H1 (cell line): ENCODE measurements at regions not wholly inside any gene's neighbourhood (a gene's known extent, or its start where the extent isn't known, plus 50 kb on each side); places are given as distances from the start of the nearest gene placed in this dataset.

Experiments used
- CTCF ChIA-PET: fragments of 300-600 bp; sonication (Branson Sonifier 250); formaldehyde crosslinking; loops from one replicate; lab custom pipeline; 2021; ENCODE audit not compliant: partially characterized antibody; lab: Charles Lee
- POLR2A ChIA-PET: fragments of 300-600 bp; sonication (Branson Sonifier 250); formaldehyde crosslinking; loops from one replicate; lab custom pipeline; 2021; ENCODE audit warnings: inconsistent platforms; ENCODE audit not compliant: partially characterized antibody; lab: Charles Lee
- DNase-seq, 2 experiments: peaks; one replicate each; pipeline versions ENCODE4 v3.0.0 to v3.0.0-alpha.2; 2010 to 2022; ENCODE audit warnings: low spot score in 2 of 2, low read depth in 1 of 2, mixed read lengths in 1 of 2
- FAIRE-seq: peaks from 2 replicates; lab custom pipeline; 2011; peaks lifted over from hg19 to GRCh38; lab: Jason Lieb, UNC
- H2AFZ ChIP-seq: 2 replicates; pipeline ENCODE4 v1.8.1; 2012; ENCODE audit warnings: low read length, inconsistent platforms
- H2AK5ac ChIP-seq: 2 replicates; pipeline ENCODE4 v1.6.1; 2013; ENCODE audit warnings: low read depth, low read length
- H2BK120ac ChIP-seq: replicated peaks from 2 replicates; pipeline ENCODE3; 2013; ENCODE audit warnings: low read depth, low read length, inconsistent platforms
- H2BK12ac ChIP-seq: 2 replicates; pipeline ENCODE4 v1.6.1; 2013; ENCODE audit warnings: low read depth, low read length
- H2BK15ac ChIP-seq: 2 replicates; pipeline ENCODE4 v1.6.1; 2013; ENCODE audit warnings: low read length
- H2BK20ac ChIP-seq: 2 replicates; pipeline ENCODE4 v1.6.1; 2013; ENCODE audit warnings: low read length
- H2BK5ac ChIP-seq: 2 replicates; pipeline ENCODE4 v1.6.1; 2013; ENCODE audit warnings: low read depth, low read length
- H3K14ac ChIP-seq: 2 replicates; pipeline ENCODE4 v1.6.1; 2013; ENCODE audit warnings: inconsistent platforms; ENCODE audit not compliant: insufficient read length
- H3K18ac ChIP-seq: 2 replicates; pipeline ENCODE4 v1.6.1; 2013; ENCODE audit warnings: low read length; ENCODE audit errors: extremely low read depth
- H3K23ac ChIP-seq: 2 replicates; pipeline ENCODE4 v1.6.1; 2013; ENCODE audit warnings: inconsistent platforms; ENCODE audit not compliant: insufficient read length
- H3K23me2 ChIP-seq: 2 replicates; pipeline ENCODE4 v1.6.1; 2013; ENCODE audit warnings: low read depth, low read length
- H3K27ac ChIP-seq: 2 replicates; pipeline ENCODE4 v1.6.1; 2011; ENCODE audit warnings: low read depth, low read length, inconsistent platforms
- H3K27me3 ChIP-seq, 4 experiments: replicated peaks in 1 of 4; 1 replicate in 1 of 4; 2 replicates in 3 of 4; pipeline versions ENCODE4 v1.6.1 to v1.8.1; 2011 to 2013; ENCODE audit warnings: low read length in 3 of 4, mild to moderate bottlenecking in 3 of 4, inconsistent platforms in 2 of 4, mixed read lengths in 2 of 4, moderate library complexity in 1 of 4; ENCODE audit not compliant: control insufficient read depth in 3 of 4, insufficient read depth in 3 of 4; ENCODE audit errors: extremely low read depth in 1 of 4
- H3K36me3 ChIP-seq, 4 experiments: 2 replicates each; pipeline versions ENCODE4 v1.6.1 to v1.8.1; 2011 to 2013; ENCODE audit warnings: mild to moderate bottlenecking in 4 of 4, low read length in 3 of 4, moderate library complexity in 2 of 4, control low read depth in 1 of 4, inconsistent platforms in 1 of 4; ENCODE audit not compliant: insufficient read depth in 4 of 4, control insufficient read depth in 2 of 4
- H3K4ac ChIP-seq: replicated peaks from 2 replicates; pipeline ENCODE3; 2013; ENCODE audit warnings: low read length, low read depth, mixed read lengths, inconsistent platforms; ENCODE audit not compliant: insufficient read length
- H3K4me1 ChIP-seq, 4 experiments: replicated peaks in 1 of 4; 1 replicate in 1 of 4; 2 replicates in 3 of 4; pipeline versions ENCODE4 v1.6.1 to v1.8.1; 2011 to 2013; ENCODE audit warnings: low read length in 3 of 4, inconsistent platforms in 2 of 4, mixed read lengths in 1 of 4; ENCODE audit not compliant: insufficient read depth in 4 of 4, control insufficient read depth in 3 of 4
- H3K4me2 ChIP-seq, 2 experiments: 2 replicates each; pipeline versions ENCODE4 v1.6.1 to v1.8.1; 2011 to 2013; ENCODE audit warnings: low read depth in 2 of 2, low read length in 2 of 2, control low read depth in 1 of 2, inconsistent platforms in 1 of 2, mild to moderate bottlenecking in 1 of 2; ENCODE audit not compliant: insufficient read depth in 1 of 2
- H3K4me3 ChIP-seq, 4 experiments: fragments of 200-600, 300-600 bp in 1 of 4; sonication (generic), shearing (Covaris generic), sonication (Bioruptor Twin) in 1 of 4; 2 replicates each; pipeline versions ENCODE4 v1.5.1 to v1.8.1; 2011 to 2016; ENCODE audit warnings: low read length in 4 of 4, low read depth in 3 of 4, control low read depth in 2 of 4, inconsistent platforms in 2 of 4, mild to moderate bottlenecking in 2 of 4, mixed read lengths in 1 of 4, moderate library complexity in 1 of 4; ENCODE audit not compliant: insufficient read depth in 2 of 4; ENCODE audit errors: extremely low read depth in 1 of 4
- H3K56ac ChIP-seq: replicated peaks from 2 replicates; pipeline ENCODE3; 2013; ENCODE audit warnings: low read depth, mild to moderate bottlenecking, mixed read lengths, low read length, inconsistent platforms; ENCODE audit not compliant: insufficient read length
- H3K79me1 ChIP-seq: 2 replicates; pipeline ENCODE4 v1.6.1; 2013; ENCODE audit warnings: low read depth, low read length, control low read depth
- H3K79me2 ChIP-seq, 2 experiments: 2 replicates each; pipeline versions ENCODE4 v1.6.1 to v1.8.1; 2012 to 2013; ENCODE audit warnings: low read length in 2 of 2, mild to moderate bottlenecking in 2 of 2, inconsistent platforms in 1 of 2; ENCODE audit not compliant: insufficient read depth in 2 of 2, control insufficient read depth in 1 of 2
- H3K9ac ChIP-seq, 4 experiments: replicated peaks in 1 of 4; 1 replicate in 1 of 4; 2 replicates in 3 of 4; pipeline versions ENCODE4 v1.6.1 to v1.8.1; 2011 to 2013; ENCODE audit warnings: low read depth in 3 of 4, low read length in 3 of 4, control low read depth in 2 of 4, mild to moderate bottlenecking in 2 of 4, moderate library complexity in 2 of 4, inconsistent platforms in 1 of 4; ENCODE audit errors: extremely low read depth in 1 of 4
- H3K9me3 ChIP-seq, 2 experiments: 2 replicates each; pipeline versions ENCODE4 v1.6.1 to v1.8.1; 2012 to 2013; ENCODE audit warnings: mild to moderate bottlenecking in 2 of 2, moderate library complexity in 2 of 2, control low read depth in 1 of 2, inconsistent platforms in 1 of 2, low read depth in 1 of 2, low read length in 1 of 2, mixed read lengths in 1 of 2; ENCODE audit not compliant: insufficient read depth in 2 of 2
- H4K20me1 ChIP-seq, 2 experiments: replicated peaks in 1 of 2; 2 replicates each; pipeline versions ENCODE3 to v1.8.1; 2011 to 2013; ENCODE audit warnings: inconsistent platforms in 2 of 2, low read length in 2 of 2, mild to moderate bottlenecking in 1 of 2; ENCODE audit not compliant: insufficient read depth in 2 of 2, control insufficient read depth in 1 of 2
- H4K5ac ChIP-seq: 2 replicates; pipeline ENCODE4 v1.6.1; 2013; ENCODE audit warnings: low read length, low read depth, mixed read lengths, inconsistent platforms; ENCODE audit not compliant: insufficient read length
- H4K8ac ChIP-seq: 2 replicates; pipeline ENCODE4 v1.8.0; 2013; ENCODE audit warnings: mild to moderate bottlenecking, moderate library complexity, low read length, inconsistent platforms; ENCODE audit not compliant: insufficient read depth; ENCODE audit errors: extremely low read depth
- H4K91ac ChIP-seq: replicated peaks from 2 replicates; pipeline ENCODE3; 2013; ENCODE audit warnings: low read length, mixed read lengths, inconsistent platforms; ENCODE audit not compliant: insufficient read length
- ATF2 ChIP-seq: IDR thresholded peaks from 2 replicates; pipeline ENCODE4 v1.6.1; 2012; ENCODE audit warnings: low read length, inconsistent platforms
- BCL11A ChIP-seq, 2 experiments: IDR thresholded peaks; one replicate each; pipeline ENCODE4 v1.6.1; 2011; ENCODE audit warnings: low read depth in 2 of 2, low read length in 2 of 2, mild to moderate bottlenecking in 2 of 2
- CHD1 ChIP-seq: IDR thresholded peaks from 2 replicates; pipeline ENCODE4 v1.6.1; 2012; ENCODE audit warnings: low read depth, low read length, improper control_type of control experiment
- CREB1 ChIP-seq: IDR thresholded peaks from 2 replicates; pipeline ENCODE4 v1.6.1; 2012; ENCODE audit warnings: inconsistent platforms
- HDAC6 ChIP-seq: IDR thresholded peaks from one replicate; pipeline ENCODE4 v1.7.1; 2012; ENCODE audit warnings: low read depth, mild to moderate bottlenecking, inconsistent platforms, low read length, moderate library complexity
- MAX ChIP-seq: IDR thresholded peaks from 2 replicates; pipeline ENCODE4 v1.6.1; 2012; ENCODE audit warnings: inconsistent platforms
- NANOG ChIP-seq: IDR thresholded peaks from 2 replicates; pipeline ENCODE4 v1.6.1; 2011; ENCODE audit warnings: low read length, low read depth, mild to moderate bottlenecking, inconsistent platforms; ENCODE audit not compliant: insufficient read depth, poor library complexity, severe bottlenecking
- POLR2A ChIP-seq, 2 experiments: IDR thresholded peaks; 1 replicate in 1 of 2; 2 replicates in 1 of 2; pipeline ENCODE4 v1.6.1; 2011; ENCODE audit warnings: low read depth in 2 of 2, low read length in 2 of 2, mild to moderate bottlenecking in 2 of 2; ENCODE audit errors: control extremely low read depth in 1 of 2
- POLR2AphosphoS5 ChIP-seq: IDR thresholded peaks from 2 replicates; pipeline ENCODE4 v1.6.1; 2011; ENCODE audit warnings: low read depth, low read length
- POU5F1 ChIP-seq: IDR thresholded peaks from 2 replicates; pipeline ENCODE4 v1.6.1; 2011; ENCODE audit warnings: low read depth, mild to moderate bottlenecking, low read length, moderate library complexity
- SIX5 ChIP-seq: IDR thresholded peaks from 2 replicates; pipeline ENCODE4 v1.6.1; 2011; ENCODE audit warnings: mild to moderate bottlenecking, low read depth, low read length
- TAF1 ChIP-seq: IDR thresholded peaks from 2 replicates; pipeline ENCODE4 v1.6.1; 2011; ENCODE audit warnings: mild to moderate bottlenecking, low read depth, low read length
- TCF12 ChIP-seq: IDR thresholded peaks from 2 replicates; pipeline ENCODE4 v1.6.1; 2011; ENCODE audit warnings: low read depth, mild to moderate bottlenecking, low read length
- TEAD4 ChIP-seq: IDR thresholded peaks from 2 replicates; pipeline ENCODE4 v1.6.1; 2012; ENCODE audit warnings: low read depth, low read length, inconsistent platforms, mixed read lengths
- ZNF274 ChIP-seq: IDR thresholded peaks from 2 replicates; pipeline ENCODE4 v1.7.0; 2012; ENCODE audit warnings: low read length, borderline replicate concordance; ENCODE audit errors: extremely low read depth
- WGBS, 2 experiments: shearing (Covaris generic) in 1 of 2; methylation state at CpG; one replicate each; pipeline versions ENCODE4 v1.1.6 to v1.1.7; 2013 to 2015; ENCODE audit warnings: low lambda C conversion rate in 2 of 2, mixed read lengths in 2 of 2, inconsistent platforms in 1 of 2, low coverage in 1 of 2, missing lambda C conversion rate in 1 of 2; ENCODE audit not compliant: insufficient replicate concordance in 2 of 2, insufficient coverage in 1 of 2, insufficient read length in 1 of 2; ENCODE audit errors: extremely low coverage in 1 of 2, missing lambda C conversion rate in 1 of 2; 5-methylcytosine and 5-hydroxymethylcytosine counted together

GRCh38 chr16:80015566-80015965, 415.0 kb upstream of the MAF start:
- POLR2A ChIA-PET: no interaction called here
- no peak overlapping the region for H2BK120ac ChIP-seq

More at GRCh38 chr16:80015566-80015965, 415.0 kb upstream of the MAF start:
- Histone ChIP-seq H3K4me3 (no peak overlapping the region), H3K18ac (no peak overlapping the region), H3K4me1 (no peaks in the 10 kb centered on the region), H3K27me3 (peaks cover 0 to 1% (median 0%) of the 10 kb centered on the region in 4 experiments; a peak in 1 of 7 replicates), H3K9ac (no peak overlapping the region), H4K5ac (no peak overlapping the region), H3K4me2 (no peak overlapping the region), H3K79me2 (no peaks in the 10 kb centered on the region), H3K27ac (no peak overlapping the region), H2AFZ (no peak overlapping the region), H4K91ac (no peak overlapping the region), H4K8ac (no peak overlapping the region), H4K20me1 (no peaks in the 10 kb centered on the region), H3K4ac (no peak overlapping the region), H3K9me3 (no peaks in the 10 kb centered on the region), H2AK5ac (no peak overlapping the region), H3K23ac (no peak overlapping the region), H2BK5ac (no peak overlapping the region), H2BK20ac (no peak overlapping the region), H3K36me3 (no peaks in the 10 kb centered on the region), H3K14ac (no peak overlapping the region), H3K79me1 (no peaks in the 10 kb centered on the region), H3K56ac (no peak overlapping the region), H3K23me2 (peaks cover under 1% of the 10 kb centered on the region; the same call in 1 of the 2 replicates), H2BK15ac (no peak overlapping the region), H2BK12ac (no peak overlapping the region)
- DNase-seq (no peak), FAIRE-seq (no peak)
- TF ChIP-seq CHD1 (no peak), TEAD4 (no peak), BCL11A (IDR thresholded peaks at IDR 0.05; ENCODE audit: low read depth in 2 of 2, low read length in 2 of 2) (no peak), MAX (no peak), POLR2A (IDR thresholded peaks at IDR 0.05; ENCODE audit: control extremely low read depth in 1 of 2, low read depth in 2 of 2, low read length in 2 of 2) (no peak), SIX5 (no peak), ATF2 (no peak), HDAC6 (no peak), TCF12 (no peak), NANOG (no peak), ZNF274 (no peak), TAF1 (no peak), POLR2AphosphoS5 (no peak), CREB1 (no peak), POU5F1 (no peak)
- 94% methylated on average over 6 of the region's 6 CpGs; no CpG with 5 or more reads in 1 of the 2 experiments for WGBS, 2 experiments
- CTCF ChIA-PET: interaction anchor here (1.0 kb wide), 1 partner anchor 405 kb away, joined by 3 read pairs; no protein-coding TSS in a partner anchor
